GM21367 (cell line): ENCODE measurements at regions not wholly inside any gene's neighbourhood (a gene's known extent, or its start where the extent isn't known, plus 50 kb on each side); places are given as distances from the start of the nearest gene placed in this dataset.

Experiments
- ATAC-seq: cut with Tn5 transposase; IDR thresholded peaks from one replicate; pipeline ENCODE4 v1.9.1; 2021; ENCODE audit not compliant: unreplicated experiment

GRCh38 chr2:226339616-226340015, 460.0 kb downstream of the IRS1 start:
- no peak for ATAC-seq

DNA sequence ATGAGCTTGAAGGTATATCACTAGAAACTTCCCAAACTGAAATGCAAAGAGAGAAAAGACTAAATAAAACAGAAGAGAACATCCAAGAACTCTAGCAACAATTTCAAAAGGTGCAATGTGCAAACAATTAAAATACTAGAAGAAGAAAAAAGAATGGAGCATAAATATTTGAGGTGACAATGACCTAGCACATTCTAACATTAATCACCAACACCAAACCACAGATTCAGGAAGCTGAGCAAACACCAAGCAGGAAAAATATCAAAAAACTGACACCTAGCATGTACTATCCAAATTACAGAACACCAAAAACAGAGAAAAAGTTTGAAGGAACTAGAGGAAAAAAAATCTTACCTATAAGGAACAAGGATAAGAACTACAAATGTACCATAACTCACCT, 460.8 kb downstream of the IRS1 start:
- ATAC-seq = no peak

DNA sequence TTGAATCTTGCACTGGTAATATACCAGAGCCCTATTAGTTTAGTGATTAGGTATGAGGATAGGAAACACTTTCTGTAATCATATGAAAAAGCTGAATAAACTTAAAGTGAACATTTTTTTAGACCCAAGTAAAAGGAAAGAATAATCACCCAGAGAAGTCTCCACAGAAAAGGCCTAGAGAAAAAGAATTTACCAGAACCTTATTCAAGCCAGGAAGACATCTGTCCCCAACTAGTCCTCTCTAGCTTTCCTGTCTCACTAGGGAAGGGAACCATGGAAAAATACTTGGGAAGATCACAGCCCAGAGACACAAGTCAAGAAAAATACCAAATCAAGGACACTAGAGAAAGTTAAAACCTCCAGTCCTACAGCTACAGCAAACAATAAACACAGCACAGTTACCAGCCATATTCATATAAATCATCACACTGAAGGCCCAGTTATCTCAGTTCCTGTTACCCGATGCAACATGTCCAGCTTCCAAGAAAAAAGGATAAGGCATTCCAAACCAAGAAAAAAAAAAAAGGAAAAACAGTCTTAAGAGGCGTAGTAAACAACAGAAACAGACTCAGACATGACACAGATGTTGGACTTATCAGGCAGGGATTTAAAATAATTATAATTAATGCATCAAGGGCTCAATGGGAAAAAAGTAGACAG, 461.5 kb downstream of the IRS1 start:
- no peak for ATAC-seq

- ATAC-seq = no peak
Measured at GRCh38 chr2:226336283-226336682, 463.3 kb downstream of the IRS1 start.

DNA sequence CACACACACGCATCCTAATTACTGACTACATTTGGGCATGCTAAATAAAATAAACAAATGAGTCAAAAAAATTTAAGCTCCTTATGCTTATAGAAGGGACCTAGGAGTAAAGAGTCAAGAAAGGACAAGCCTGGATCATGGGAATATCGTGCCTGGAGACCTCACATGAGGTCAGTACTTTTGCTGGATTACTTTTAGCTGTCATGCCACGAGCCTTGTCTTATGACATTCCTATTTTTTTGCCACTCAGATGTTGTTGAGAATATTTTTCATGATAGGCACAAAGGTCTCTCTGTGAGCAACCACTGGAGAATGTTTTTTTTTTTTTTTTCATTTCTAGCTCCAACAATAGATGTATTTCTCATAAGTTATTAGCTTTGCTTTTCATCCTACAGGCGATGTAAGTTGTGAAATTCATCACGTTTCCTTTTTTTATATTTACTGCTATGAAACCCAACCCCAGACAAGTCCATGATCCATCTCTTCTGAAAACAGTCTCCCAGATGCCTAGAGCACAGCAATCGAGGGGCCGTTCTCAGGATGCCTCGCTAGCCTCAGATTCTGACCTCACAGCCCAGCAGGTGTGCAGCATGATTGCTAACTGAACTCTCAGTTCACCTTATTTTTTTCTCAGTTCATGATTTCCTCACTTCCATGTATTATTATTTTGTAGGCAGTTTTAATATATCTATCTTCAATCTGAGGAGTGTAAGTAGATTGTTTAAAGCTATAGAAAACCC, 464.5 kb downstream of the IRS1 start:
- ATAC-seq = no peak

- ATAC-seq = no peak
Measured at GRCh38 chr2:226333388-226333787, 466.2 kb downstream of the IRS1 start.

DNA sequence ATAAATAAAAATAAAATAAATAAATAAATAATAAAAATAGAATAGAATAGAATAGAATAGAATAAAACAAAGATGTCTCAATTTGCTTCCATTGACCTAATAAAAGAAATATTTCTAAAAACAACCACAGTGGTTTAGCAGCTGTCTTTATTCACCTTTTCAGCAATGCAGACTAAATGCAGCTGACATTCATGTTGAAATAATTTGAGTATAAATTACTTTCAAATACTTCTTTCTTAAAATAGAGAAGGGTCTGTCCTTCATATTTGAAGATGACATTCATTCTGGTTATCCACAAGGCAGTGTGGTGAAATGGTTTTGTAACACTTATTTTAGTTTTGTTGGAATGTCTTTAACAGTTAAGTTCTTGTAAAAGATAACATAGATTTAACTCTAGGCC, 469.4 kb downstream of the IRS1 start:
- ATAC-seq = no peak

DNA sequence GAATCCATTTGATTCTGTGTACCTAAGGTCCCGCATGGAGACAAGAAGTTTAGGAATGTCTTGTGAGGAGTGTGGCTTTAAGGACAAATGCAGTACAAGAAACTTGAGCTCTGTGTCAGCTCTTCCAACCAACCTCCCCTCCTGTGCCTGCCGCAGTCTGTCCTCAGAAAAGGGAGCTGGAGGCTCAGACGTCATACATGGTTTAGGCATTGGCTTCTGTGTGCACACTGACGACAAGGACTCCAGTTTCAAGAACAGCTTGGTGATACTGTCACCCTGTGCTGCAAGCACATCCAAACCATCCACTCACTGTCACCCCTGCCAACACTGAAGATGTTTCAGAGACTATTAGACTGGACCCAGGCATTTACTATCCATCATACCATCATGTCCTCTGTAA, 470.4 kb downstream of the IRS1 start:
- no peak for ATAC-seq

- ATAC-seq = no peak
Measured at GRCh38 chr2:226327830-226328229, 471.8 kb downstream of the IRS1 start.

- ATAC-seq = no peak
Measured at GRCh38 chr2:226325526-226325925, 474.1 kb downstream of the IRS1 start.

DNA sequence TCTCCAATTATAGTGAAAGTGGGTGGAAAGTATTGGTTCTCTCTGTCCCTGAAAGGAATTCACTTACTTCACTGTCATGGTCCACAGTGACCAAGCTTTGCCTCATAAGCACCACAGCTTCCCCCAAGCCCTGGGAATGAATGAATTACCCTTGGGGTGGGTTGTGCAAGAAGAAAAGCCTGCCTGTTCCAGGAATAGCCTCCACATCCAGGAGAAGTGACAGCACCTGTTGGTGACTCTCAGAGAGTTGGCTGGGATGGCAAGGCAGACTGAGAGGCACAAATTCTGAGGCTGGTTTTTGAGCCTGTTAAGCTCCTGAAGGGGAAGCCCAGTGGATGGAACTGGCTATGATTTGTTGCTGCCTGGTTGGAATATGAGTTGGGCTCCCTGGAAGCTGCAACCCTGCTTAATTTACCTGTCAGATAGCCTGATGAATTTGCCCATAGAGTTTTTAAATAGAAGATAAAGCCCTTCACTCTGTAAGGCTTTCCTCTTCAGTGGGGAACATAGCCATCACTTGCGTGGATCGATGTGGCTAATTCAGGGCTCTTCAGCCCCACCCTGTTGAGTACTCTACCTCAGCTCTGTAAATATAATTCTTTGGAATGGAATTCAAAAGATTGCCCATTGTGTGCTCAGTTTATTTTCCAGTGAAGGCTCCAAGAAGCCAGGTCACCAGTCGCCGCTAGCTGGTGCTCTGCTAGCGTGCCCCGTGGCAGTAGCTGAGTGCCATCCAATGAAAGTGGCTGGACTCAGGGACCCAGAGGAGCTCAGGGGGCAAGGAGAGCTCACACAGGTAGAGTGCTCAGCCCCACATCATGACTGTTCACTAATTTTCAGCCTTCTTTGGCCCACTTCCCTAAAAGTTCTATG, 479.3 kb downstream of the IRS1 start:
- no peak for ATAC-seq

GRCh38 chr2:226317970-226318369, 481.6 kb downstream of the IRS1 start:
- no peak for ATAC-seq

- no peak for ATAC-seq
Measured at GRCh38 chr2:226313060-226313459, 486.6 kb downstream of the IRS1 start.

DNA sequence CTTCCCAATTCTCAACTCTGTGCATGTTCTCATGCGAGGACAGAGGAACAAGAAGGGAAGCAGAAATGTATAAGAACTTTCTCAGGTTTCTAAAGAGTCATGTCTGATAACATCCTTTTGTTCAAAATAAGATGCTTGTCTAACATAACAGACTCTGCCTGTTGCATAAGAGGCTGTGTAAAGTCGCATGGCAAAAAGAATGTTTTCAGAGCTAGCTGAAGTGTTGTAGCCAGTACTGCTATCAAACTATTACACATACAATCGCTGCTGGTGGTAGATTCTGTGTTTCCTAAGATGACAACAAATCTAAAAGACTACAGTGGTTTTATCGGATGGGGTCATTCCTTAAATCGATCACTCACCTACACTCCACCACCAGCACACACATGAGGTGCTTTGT, 487.5 kb downstream of the IRS1 start:
- ATAC-seq = no peak

DNA sequence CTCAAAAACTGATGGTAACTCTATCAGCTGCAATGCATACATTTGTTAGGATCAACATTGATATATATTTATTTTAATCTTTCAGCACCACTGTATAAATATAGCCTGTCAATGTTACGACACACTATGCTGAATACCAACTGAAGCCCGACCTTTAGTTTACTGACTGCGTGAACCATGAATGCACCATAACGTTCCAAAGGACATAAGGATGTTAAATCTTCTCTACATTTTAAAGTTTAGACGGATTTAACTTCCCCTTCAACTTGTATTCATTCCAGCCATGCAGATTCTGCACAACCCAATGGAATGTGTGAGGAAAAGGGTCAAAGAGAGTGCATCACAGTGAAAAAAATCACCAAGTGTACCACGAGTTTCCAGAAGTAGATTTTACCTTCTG, 489.5 kb downstream of the IRS1 start:
- ATAC-seq = no peak

DNA sequence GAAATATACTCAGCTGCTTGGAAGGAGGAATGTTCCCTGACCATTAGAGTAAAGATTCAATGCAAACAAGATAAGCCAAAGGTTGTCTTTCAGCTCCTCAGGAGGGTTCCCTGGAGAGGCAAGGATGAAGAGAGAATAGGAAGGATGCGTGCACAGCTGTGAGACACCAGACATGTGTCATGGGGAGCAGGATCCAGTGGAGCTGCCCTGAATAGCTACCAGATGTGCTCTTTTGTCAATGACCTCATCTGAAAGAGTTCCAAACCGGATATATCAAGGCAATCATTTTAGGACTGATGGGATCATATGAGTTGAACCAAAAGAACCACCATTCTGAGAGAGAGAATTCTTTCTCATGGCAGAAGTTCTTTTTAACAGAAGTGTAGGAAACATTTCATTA, 490.6 kb downstream of the IRS1 start:
- no peak for ATAC-seq

- ATAC-seq = no peak
Measured at GRCh38 chr2:226308323-226308680, 491.3 kb downstream of the IRS1 start.

DNA sequence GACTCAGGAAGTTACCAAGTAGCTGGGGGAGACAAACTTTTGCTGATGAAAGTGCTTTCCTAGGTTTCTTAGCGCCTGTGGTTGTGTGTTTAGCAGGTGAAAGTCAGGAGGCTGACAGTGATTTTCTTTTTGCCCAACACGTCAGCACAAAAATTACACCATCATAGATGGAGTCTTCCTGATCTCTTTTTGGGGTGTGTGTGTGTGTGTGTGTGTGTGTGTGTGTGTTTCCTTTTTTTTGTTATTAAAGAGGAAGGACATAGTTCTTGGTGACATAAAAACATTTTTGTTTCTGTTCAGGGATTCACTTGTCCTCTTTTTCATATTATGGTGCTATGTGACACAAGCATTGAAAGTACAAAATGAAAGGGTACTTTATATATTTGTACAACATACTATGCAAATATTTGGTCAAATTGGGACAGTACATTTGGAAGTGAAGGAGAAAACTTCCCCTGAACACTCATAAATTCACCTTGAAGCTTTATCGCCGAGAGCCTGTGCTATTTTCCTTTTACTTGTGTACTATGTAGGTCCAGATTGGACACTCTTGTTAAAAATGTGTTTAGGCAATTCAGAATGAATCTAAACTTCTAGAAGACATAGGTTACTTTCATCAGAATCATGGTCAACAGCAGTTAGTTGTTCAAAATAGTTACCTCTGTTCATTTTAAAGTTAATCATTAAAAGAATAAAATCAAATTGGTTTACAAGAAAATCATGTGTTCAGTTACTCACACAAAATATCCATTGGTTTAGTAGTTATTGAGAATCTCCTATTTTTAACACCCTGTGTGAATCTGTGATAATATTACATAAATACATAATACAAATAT, 491.9 kb downstream of the IRS1 start:
- ATAC-seq = no peak

DNA sequence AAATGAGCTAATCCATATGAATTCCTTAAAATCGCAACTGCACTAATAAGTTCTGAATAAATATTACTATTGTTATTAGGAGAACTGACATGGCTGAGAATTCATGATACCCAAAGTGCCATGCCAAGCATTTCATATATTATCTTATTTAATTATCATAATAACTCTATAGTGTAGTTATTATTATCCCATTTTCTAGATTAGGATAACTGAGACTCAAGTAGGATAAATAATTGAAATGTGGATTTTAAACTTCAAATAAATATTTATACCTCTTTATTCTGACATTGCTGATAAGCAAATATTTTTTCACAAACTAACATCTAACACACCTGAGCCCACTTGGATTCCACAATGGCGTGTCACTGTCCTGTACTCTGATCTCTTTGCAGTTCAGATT, 492.7 kb downstream of the IRS1 start:
- no peak for ATAC-seq

DNA sequence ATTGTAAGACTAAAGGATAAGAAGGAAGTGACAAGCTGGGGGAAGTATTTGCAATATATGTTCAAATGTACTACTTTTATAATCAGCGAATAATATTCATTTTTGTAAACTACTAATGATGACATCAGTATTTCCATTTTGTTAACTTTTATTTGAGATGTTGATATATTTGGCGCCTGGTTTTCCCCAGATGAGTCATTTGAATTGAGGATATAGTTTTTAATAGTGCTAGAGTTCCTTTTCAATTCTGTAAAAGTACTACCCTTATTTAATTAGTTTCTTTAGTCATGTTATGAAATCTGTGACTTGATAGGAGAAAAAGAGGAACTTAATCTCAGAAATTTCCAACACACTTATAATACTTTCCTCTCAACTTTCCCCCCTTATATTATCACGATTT, 495.3 kb downstream of the IRS1 start:
- no peak for ATAC-seq

- ATAC-seq = no peak
Measured at GRCh38 chr2:226303707-226304106, 495.9 kb downstream of the IRS1 start.
